ENCODE measurements at regions not wholly inside any gene's neighbourhood (a gene's known extent, or its start where the extent isn't known, plus 50 kb on each side); places are given as distances from the start of the nearest gene placed in this dataset.
"Not testable (repeated sequence)": the region's sequence is repeated elsewhere in the genome, so short reads cannot be mapped to it uniquely, and the experiment has no call there.

GRCh38 chr20:22691369-22692118 is 107.2 kb upstream of the FOXA2 start:
- DNase-seq: peak; percentile 37

- DNase-seq: no peak
Measured at GRCh38 chr20:22692119-22692475, 107.7 kb upstream of the FOXA2 start.

- not testable (repeated sequence) for DNase-seq
Measured at GRCh38 chr20:22692620-22693019, 108.2 kb upstream of the FOXA2 start.

GRCh38 chr20:22696759-22697158 is 112.4 kb upstream of the FOXA2 start:
- no peak for DNase-seq

- DNase-seq: no peak
Measured at GRCh38 chr20:22698259-22698842, 114.0 kb upstream of the FOXA2 start.

- no peak for DNase-seq
Measured at GRCh38 chr20:22699396-22699795, 115.0 kb upstream of the FOXA2 start.

GRCh38 chr20:22700367-22700766 is 116.0 kb upstream of the FOXA2 start:
- DNase-seq: no peak

GRCh38 chr20:22701679-22702308 is 117.4 kb upstream of the FOXA2 start:
- DNase-seq: no peak

GRCh38 chr20:22703843-22704242 is 119.5 kb upstream of the FOXA2 start:
- DNase-seq: no peak

GRCh38 chr20:22711971-22712755 is 127.8 kb upstream of the FOXA2 start:
- DNase-seq: no peak

- no peak for DNase-seq
Measured at GRCh38 chr20:22716821-22717351, 132.5 kb upstream of the FOXA2 start.

GRCh38 chr20:22717466-22717865 is 133.1 kb upstream of the FOXA2 start:
- DNase-seq: no peak

- DNase-seq: no peak
Measured at GRCh38 chr20:22719167-22719591, 134.8 kb upstream of the FOXA2 start.

- DNase-seq: no peak
Measured at GRCh38 chr20:22720206-22720605, 135.8 kb upstream of the FOXA2 start.

GRCh38 chr20:22722811-22723210 is 138.4 kb upstream of the FOXA2 start:
- no peak for DNase-seq

- no peak for DNase-seq
Measured at GRCh38 chr20:22723659-22724058, 139.3 kb upstream of the FOXA2 start.

GRCh38 chr20:22728146-22728745 is 143.9 kb upstream of the FOXA2 start:
- no peak for DNase-seq

GRCh38 chr20:22729180-22729579 is 144.8 kb upstream of the FOXA2 start:
- DNase-seq: no peak

- no peak for DNase-seq
Measured at GRCh38 chr20:22729616-22730236, 145.4 kb upstream of the FOXA2 start.

- DNase-seq: no peak
Measured at GRCh38 chr20:22732751-22733150, 148.4 kb upstream of the FOXA2 start.

GRCh38 chr20:22734946-22735647 is 150.7 kb upstream of the FOXA2 start:
- not testable (repeated sequence) for DNase-seq

- no peak for DNase-seq
Measured at GRCh38 chr20:22740829-22741228, 156.5 kb upstream of the FOXA2 start.

All from NCI-H526 treated with DMSO at 0.1 percent for 48 hours (cell line).